ENCODE measurements at regions not wholly inside any gene's neighbourhood (a gene's known extent, or its start where the extent isn't known, plus 50 kb on each side); places are given as distances from the start of the nearest gene placed in this dataset.
A peak's percentile ranks its signal among the peaks of the same experiment; 100 is the strongest.
"Not testable (repeated sequence)": the region's sequence is repeated elsewhere in the genome, so short reads cannot be mapped to it uniquely, and the experiment has no call there.

GRCh38 chr1:233478611-233479010 is 135.3 kb upstream of the KCNK1 start:
- DNase-seq, result no peak

- no peak for DNase-seq
Measured at GRCh38 chr1:233479110-233479890, 134.6 kb upstream of the KCNK1 start.

- no peak for DNase-seq
Measured at GRCh38 chr1:233480198-233480597, 133.7 kb upstream of the KCNK1 start.

GRCh38 chr1:233482388-233482787 is 131.5 kb upstream of the KCNK1 start:
- no peak for DNase-seq

- DNase-seq, result no peak
Measured at GRCh38 chr1:233485385-233485784, 128.5 kb upstream of the KCNK1 start.

- no peak for DNase-seq
Measured at GRCh38 chr1:233485809-233486398, 128.0 kb upstream of the KCNK1 start.

- no peak for DNase-seq
Measured at GRCh38 chr1:233487408-233487807, 126.5 kb upstream of the KCNK1 start.

GRCh38 chr1:233489411-233489810 is 124.5 kb upstream of the KCNK1 start:
- no peak for DNase-seq

GRCh38 chr1:233490488-233490887 is 123.4 kb upstream of the KCNK1 start:
- DNase-seq, result no peak

GRCh38 chr1:233491953-233492620 is 121.8 kb upstream of the KCNK1 start:
- DNase-seq, result no peak

- DNase-seq, result no peak
Measured at GRCh38 chr1:233496993-233497392, 116.9 kb upstream of the KCNK1 start.

- DNase-seq, result no peak
Measured at GRCh38 chr1:233497679-233498078, 116.2 kb upstream of the KCNK1 start.

- no peak for DNase-seq
Measured at GRCh38 chr1:233500106-233500505, 113.8 kb upstream of the KCNK1 start.

- DNase-seq, result no peak
Measured at GRCh38 chr1:233503366-233503954, 110.4 kb upstream of the KCNK1 start.

GRCh38 chr1:233505130-233505529 is 108.8 kb upstream of the KCNK1 start:
- DNase-seq, result no peak

- not testable (repeated sequence) for DNase-seq
Measured at GRCh38 chr1:233505889-233506288, 108.0 kb upstream of the KCNK1 start.

- DNase-seq, result no peak
Measured at GRCh38 chr1:233509526-233509925, 104.4 kb upstream of the KCNK1 start.

GRCh38 chr1:233512538-233512937 is 101.4 kb upstream of the KCNK1 start:
- DNase-seq, result no peak

GRCh38 chr1:233513431-233513830 is 100.5 kb upstream of the KCNK1 start:
- no peak for DNase-seq

GRCh38 chr1:233514946-233515391 is 98.9 kb upstream of the KCNK1 start:
- no peak for DNase-seq

- DNase-seq, result no peak
Measured at GRCh38 chr1:233516732-233517131, 97.2 kb upstream of the KCNK1 start.

- DNase-seq, result peak; percentile 32
Measured at GRCh38 chr1:233518344-233518743, 95.6 kb upstream of the KCNK1 start.

Data from hematopoietic multipotent progenitor cell treated with erythropoietin and hydrocortisone succinate and interleukin-3 and kit ligand, for 8 days (in vitro differentiated cells).